ENCODE measurements at regions not wholly inside any gene's neighbourhood (a gene's known extent, or its start where the extent isn't known, plus 50 kb on each side); places are given as distances from the start of the nearest gene placed in this dataset.

GRCh38 chr22:22424956-22425355 is 83.6 kb downstream of the ZNF280B start:
- no peak overlapping the region for H3K27ac ChIP-seq (replicated peaks)
- intact Hi-C loops (cut with micrococcal nuclease), result no loop called here
- no peak for TF ChIP-seq CTCF (IDR thresholded peaks at IDR 0.05; ENCODE audit: borderline replicate concordance)
- no peak overlapping the region for H3K4me3 ChIP-seq
- H3K27me3 ChIP-seq (ENCODE audit: low read depth), result peaks cover 97% of the 10 kb centered on the region
- H3K9me3 ChIP-seq (replicated peaks), result no peaks in the 10 kb centered on the region
- no peaks in the 10 kb centered on the region for H3K36me3 ChIP-seq
- H3K4me1 ChIP-seq, result no peaks in the 10 kb centered on the region
- DNase-seq, result no peak

- peaks cover 97% of the 10 kb centered on the region for H3K27me3 ChIP-seq (ENCODE audit: low read depth)
- H3K4me1 ChIP-seq, result no peaks in the 10 kb centered on the region
- no peak for TF ChIP-seq CTCF (IDR thresholded peaks at IDR 0.05; ENCODE audit: borderline replicate concordance)
- intact Hi-C loops (cut with micrococcal nuclease), result no loop called here
- no peak for DNase-seq
- no peak overlapping the region for H3K4me3 ChIP-seq
- H3K27ac ChIP-seq (replicated peaks), result no peak overlapping the region
- no peaks in the 10 kb centered on the region for H3K9me3 ChIP-seq (replicated peaks)
- H3K36me3 ChIP-seq, result no peaks in the 10 kb centered on the region
Observed at GRCh38 chr22:22425356-22425755, 83.2 kb downstream of the ZNF280B start.

GRCh38 chr22:22425783-22426624 is 82.5 kb downstream of the ZNF280B start:
- intact Hi-C loops (cut with micrococcal nuclease), result no loop called here
- H3K4me3 ChIP-seq, result no peak overlapping the region
- no peak for DNase-seq
- TF ChIP-seq CTCF (IDR thresholded peaks at IDR 0.05; ENCODE audit: borderline replicate concordance), result no peak
- H3K4me1 ChIP-seq, result no peaks in the 10 kb centered on the region
- H3K9me3 ChIP-seq (replicated peaks), result no peaks in the 10 kb centered on the region
- no peak overlapping the region for H3K27ac ChIP-seq (replicated peaks)
- H3K36me3 ChIP-seq, result no peaks in the 10 kb centered on the region
- H3K27me3 ChIP-seq (ENCODE audit: low read depth), result peaks cover 97% of the 10 kb centered on the region

GRCh38 chr22:22427542-22428065 is 80.9 kb downstream of the ZNF280B start:
- H3K4me1 ChIP-seq, result no peaks in the 10 kb centered on the region
- no peak for TF ChIP-seq CTCF (IDR thresholded peaks at IDR 0.05; ENCODE audit: borderline replicate concordance)
- intact Hi-C loops (cut with micrococcal nuclease), result no loop called here
- DNase-seq, result no peak
- H3K27ac ChIP-seq (replicated peaks), result no peak overlapping the region
- H3K27me3 ChIP-seq (ENCODE audit: low read depth), result peaks cover 91% of the 10 kb centered on the region
- H3K9me3 ChIP-seq (replicated peaks), result no peaks in the 10 kb centered on the region
- no peak overlapping the region for H3K4me3 ChIP-seq
- H3K36me3 ChIP-seq, result no peaks in the 10 kb centered on the region

- H3K4me1 ChIP-seq, result no peaks in the 10 kb centered on the region
- peaks cover 83% of the 10 kb centered on the region for H3K27me3 ChIP-seq (ENCODE audit: low read depth)
- intact Hi-C loops (cut with micrococcal nuclease), result no loop called here
- no peaks in the 10 kb centered on the region for H3K9me3 ChIP-seq (replicated peaks)
- no peak for TF ChIP-seq CTCF (IDR thresholded peaks at IDR 0.05; ENCODE audit: borderline replicate concordance)
- no peak overlapping the region for H3K4me3 ChIP-seq
- DNase-seq, result no peak
- no peaks in the 10 kb centered on the region for H3K36me3 ChIP-seq
- H3K27ac ChIP-seq (replicated peaks), result no peak overlapping the region
Observed at GRCh38 chr22:22428222-22429098, 80.1 kb downstream of the ZNF280B start.

Data from left ventricle myocardium inferior (tissue), 1 donor.